SIG-M5 treated with dmso at 0.1 percent for 504 hours (cell line): ENCODE measurements at regions not wholly inside any gene's neighbourhood (a gene's known extent, or its start where the extent isn't known, plus 50 kb on each side); places are given as distances from the start of the nearest gene placed in this dataset.

Experiments
- DNase-seq: peaks from one replicate; lab custom pipeline; 2025; ENCODE audit not compliant: unreplicated experiment; lab: John Stamatoyannopoulos, UW

- DNase-seq, result peak; percentile 5
Observed at GRCh38 chr9:95822583-95823431, 52.7 kb upstream of the ERCC6L2 start.

GRCh38 chr9:95822015-95822414 lies 53.5 kb upstream of the ERCC6L2 start:
- no peak for DNase-seq

- DNase-seq, result no peak
Observed at GRCh38 chr9:95820074-95820473, 55.4 kb upstream of the ERCC6L2 start.

GRCh38 chr9:95819636-95820035 lies 55.9 kb upstream of the ERCC6L2 start:
- no peak for DNase-seq

- no peak for DNase-seq
Observed at GRCh38 chr9:95817205-95817604, 58.3 kb upstream of the ERCC6L2 start.

GRCh38 chr9:95816716-95817115 lies 58.8 kb upstream of the ERCC6L2 start:
- DNase-seq, result no peak

GRCh38 chr9:95815961-95816360 lies 59.5 kb upstream of the ERCC6L2 start:
- DNase-seq, result no peak

- DNase-seq, result no peak
Observed at GRCh38 chr9:95815133-95815532, 60.4 kb upstream of the ERCC6L2 start.

- DNase-seq, result no peak
Observed at GRCh38 chr9:95813923-95814322, 61.6 kb upstream of the ERCC6L2 start.

GRCh38 chr9:95810814-95811213 lies 64.7 kb upstream of the ERCC6L2 start:
- DNase-seq, result no peak

- no peak for DNase-seq
Observed at GRCh38 chr9:95810133-95810532, 65.4 kb upstream of the ERCC6L2 start.

- DNase-seq, result no peak
Observed at GRCh38 chr9:95809686-95810085, 65.8 kb upstream of the ERCC6L2 start.

- no peak for DNase-seq
Observed at GRCh38 chr9:95808011-95808410, 67.5 kb upstream of the ERCC6L2 start.

GRCh38 chr9:95807326-95807947 lies 68.1 kb upstream of the ERCC6L2 start:
- DNase-seq, result no peak

GRCh38 chr9:95803197-95803596 lies 72.3 kb upstream of the ERCC6L2 start:
- no peak for DNase-seq

GRCh38 chr9:95801797-95802196 lies 73.7 kb upstream of the ERCC6L2 start:
- no peak for DNase-seq

- no peak for DNase-seq
Observed at GRCh38 chr9:95796029-95796428, 79.5 kb upstream of the ERCC6L2 start.

- DNase-seq, result no peak
Observed at GRCh38 chr9:95793924-95794828, 81.3 kb upstream of the ERCC6L2 start.

GRCh38 chr9:95791695-95792094 lies 83.8 kb upstream of the ERCC6L2 start:
- DNase-seq, result peak; percentile 8

GRCh38 chr9:95791286-95791685 lies 84.2 kb upstream of the ERCC6L2 start:
- no peak for DNase-seq

GRCh38 chr9:95788521-95788991 lies 86.9 kb upstream of the ERCC6L2 start:
- no peak for DNase-seq
